ENCODE measurements at regions not wholly inside any gene's neighbourhood (a gene's known extent, or its start where the extent isn't known, plus 50 kb on each side); places are given as distances from the start of the nearest gene placed in this dataset.

GRCh38 chr10:10610171-10610570 is 407.5 kb upstream of the CELF2 start:
- no peaks in the 10 kb centered on the region for H3K36me3 ChIP-seq (ENCODE audit: low read depth)
- ATAC-seq (ENCODE audit: low read depth) = no peak
- H3K4me1 ChIP-seq (ENCODE audit: insufficient read depth, poor library complexity, severe bottlenecking) = peaks cover 7% of the 10 kb centered on the region

GRCh38 chr10:10612151-10612550 is 405.5 kb upstream of the CELF2 start:
- H3K9me3 ChIP-seq (ENCODE audit: severe bottlenecking) = no peaks in the 10 kb centered on the region
- no peaks in the 10 kb centered on the region for H3K4me1 ChIP-seq (ENCODE audit: insufficient read depth, poor library complexity, severe bottlenecking)
- no peaks in the 10 kb centered on the region for H3K27me3 ChIP-seq (ENCODE audit: insufficient read depth, poor library complexity, severe bottlenecking)
- no peaks in the 10 kb centered on the region for H3K36me3 ChIP-seq (ENCODE audit: low read depth)
- ATAC-seq (ENCODE audit: low read depth) (no peak), DNase-seq (ENCODE audit: low spot score) (no peak)
- no peak for TF ChIP-seq CTCF (IDR thresholded peaks at IDR 0.05; ENCODE audit: poor library complexity, severe bottlenecking)
- H3K4me3 ChIP-seq (ENCODE audit: severe bottlenecking) = no peak overlapping the region
- no peak overlapping the region for H3K27ac ChIP-seq (ENCODE audit: poor library complexity, severe bottlenecking)

More at GRCh38 chr10:10610171-10610570, 407.5 kb upstream of the CELF2 start:
- Histone ChIP-seq H3K27ac (ENCODE audit: poor library complexity, severe bottlenecking) (no peak overlapping the region), H3K27me3 (ENCODE audit: insufficient read depth, poor library complexity, severe bottlenecking) (no peaks in the 10 kb centered on the region), H3K9me3 (ENCODE audit: severe bottlenecking) (no peaks in the 10 kb centered on the region), H3K4me3 (ENCODE audit: severe bottlenecking) (no peak overlapping the region)
- no peak for TF ChIP-seq CTCF (IDR thresholded peaks at IDR 0.05; ENCODE audit: poor library complexity, severe bottlenecking)
- no peak for DNase-seq (ENCODE audit: low spot score)

GRCh38 chr10:10613656-10614244 is 403.9 kb upstream of the CELF2 start:
- Histone ChIP-seq H3K4me3 (ENCODE audit: severe bottlenecking) (no peak overlapping the region), H3K27ac (ENCODE audit: poor library complexity, severe bottlenecking) (no peak overlapping the region), H3K36me3 (ENCODE audit: low read depth) (no peaks in the 10 kb centered on the region), H3K27me3 (ENCODE audit: insufficient read depth, poor library complexity, severe bottlenecking) (no peaks in the 10 kb centered on the region), H3K9me3 (ENCODE audit: severe bottlenecking) (no peaks in the 10 kb centered on the region), H3K4me1 (ENCODE audit: insufficient read depth, poor library complexity, severe bottlenecking) (no peaks in the 10 kb centered on the region)
- no peak for DNase-seq (ENCODE audit: low spot score)
- ATAC-seq (ENCODE audit: low read depth) = no peak
- TF ChIP-seq CTCF (IDR thresholded peaks at IDR 0.05; ENCODE audit: poor library complexity, severe bottlenecking) = no peak

- Histone ChIP-seq H3K4me3 (ENCODE audit: severe bottlenecking) (no peak overlapping the region), H3K4me1 (ENCODE audit: insufficient read depth, poor library complexity, severe bottlenecking) (no peaks in the 10 kb centered on the region), H3K27ac (ENCODE audit: poor library complexity, severe bottlenecking) (no peak overlapping the region), H3K9me3 (ENCODE audit: severe bottlenecking) (no peaks in the 10 kb centered on the region), H3K27me3 (ENCODE audit: insufficient read depth, poor library complexity, severe bottlenecking) (no peaks in the 10 kb centered on the region), H3K36me3 (ENCODE audit: low read depth) (no peaks in the 10 kb centered on the region)
- no peak for TF ChIP-seq CTCF (IDR thresholded peaks at IDR 0.05; ENCODE audit: poor library complexity, severe bottlenecking)
- DNase-seq (ENCODE audit: low spot score) (no peak), ATAC-seq (ENCODE audit: low read depth) (no peak)
Measured at GRCh38 chr10:10617686-10618085, 400.0 kb upstream of the CELF2 start.

- DNase-seq (ENCODE audit: low spot score) (no peak), ATAC-seq (ENCODE audit: low read depth) (no peak)
- Histone ChIP-seq H3K4me1 (ENCODE audit: insufficient read depth, poor library complexity, severe bottlenecking) (no peaks in the 10 kb centered on the region), H3K36me3 (ENCODE audit: low read depth) (no peaks in the 10 kb centered on the region), H3K4me3 (ENCODE audit: severe bottlenecking) (no peak overlapping the region), H3K27me3 (ENCODE audit: insufficient read depth, poor library complexity, severe bottlenecking) (no peaks in the 10 kb centered on the region), H3K9me3 (ENCODE audit: severe bottlenecking) (no peaks in the 10 kb centered on the region), H3K27ac (ENCODE audit: poor library complexity, severe bottlenecking) (no peak overlapping the region)
- TF ChIP-seq CTCF (IDR thresholded peaks at IDR 0.05; ENCODE audit: poor library complexity, severe bottlenecking) = no peak
Measured at GRCh38 chr10:10618139-10618538, 399.5 kb upstream of the CELF2 start.

All from RWPE2 (cell line).